Stimulated activated CD4-positive, alpha-beta T cell treated with anti-CD3 and anti-CD28 coated beads, Interleukin-1b, Interleukin-23, amount 100 ng/mL, for 24 hours (primary cell): ENCODE measurements at regions not wholly inside any gene's neighbourhood (a gene's known extent, or its start where the extent isn't known, plus 50 kb on each side); places are given as distances from the start of the nearest gene placed in this dataset.

Experiments used
- DNase-seq, 4 experiments: peaks; one replicate each; pipeline ENCODE4 v3.0.0-alpha.2; 2020; ENCODE audit warnings: low read depth in 4 of 4, low spot score in 1 of 4

- DNase-seq, result peak in 2 of 4 experiments; percentile 2 to 4
These were observed 168.3 kb downstream of the SPRY1 start for GRCh38 chr4:123564758-123565346.

DNA sequence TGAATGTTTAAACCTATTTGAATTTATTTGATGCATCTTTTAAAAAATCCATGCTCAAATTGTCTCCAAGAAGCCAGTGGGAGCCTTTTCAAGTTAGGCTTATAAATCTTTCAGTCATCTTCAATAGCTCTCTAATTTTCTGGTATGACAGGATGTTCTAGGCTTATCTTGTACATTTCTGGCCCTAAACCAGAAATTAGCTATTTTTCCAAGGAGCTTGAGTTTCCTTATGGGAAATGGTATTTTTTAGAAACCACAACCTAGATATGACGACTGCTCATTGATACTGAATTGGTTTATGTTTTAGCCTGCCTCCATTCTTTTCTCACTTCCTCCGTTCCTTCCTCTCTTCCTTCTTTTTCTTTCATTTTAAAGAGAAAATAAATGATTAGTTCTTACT, 172.3 kb downstream of the SPRY1 start:
- DNase-seq, result no peak

- no peak for DNase-seq
These were observed 172.9 kb downstream of the SPRY1 start for GRCh38 chr4:123569541-123569940.

GRCh38 chr4:123573866-123574508, 177.4 kb downstream of the SPRY1 start:
- DNase-seq, result no peak

DNA sequence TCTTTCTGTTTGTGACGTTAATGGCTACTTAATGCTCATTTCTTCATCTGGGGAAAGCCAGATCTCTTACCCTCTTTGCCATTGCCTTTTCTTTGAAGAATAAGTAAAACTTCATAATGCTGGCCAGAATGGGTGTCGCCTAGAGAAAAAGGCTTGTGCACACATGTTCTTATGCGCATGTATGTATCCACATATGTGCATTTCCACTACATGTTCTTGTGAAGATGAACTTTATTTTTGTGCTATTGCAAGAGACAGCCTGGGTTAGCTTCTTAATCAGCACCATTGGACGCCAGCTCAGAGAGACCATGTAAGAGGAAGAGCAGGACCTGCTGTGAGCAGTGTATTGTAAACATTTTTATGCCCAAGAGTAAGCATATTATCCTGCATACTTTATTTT, 178.7 kb downstream of the SPRY1 start:
- no peak for DNase-seq

- DNase-seq, result no peak
These were observed 180.8 kb downstream of the SPRY1 start for GRCh38 chr4:123577225-123577906.

- no peak for DNase-seq
These were observed 181.9 kb downstream of the SPRY1 start for GRCh38 chr4:123578276-123579029.

- no peak for DNase-seq
These were observed 183.4 kb downstream of the SPRY1 start for GRCh38 chr4:123579961-123580360.

DNA sequence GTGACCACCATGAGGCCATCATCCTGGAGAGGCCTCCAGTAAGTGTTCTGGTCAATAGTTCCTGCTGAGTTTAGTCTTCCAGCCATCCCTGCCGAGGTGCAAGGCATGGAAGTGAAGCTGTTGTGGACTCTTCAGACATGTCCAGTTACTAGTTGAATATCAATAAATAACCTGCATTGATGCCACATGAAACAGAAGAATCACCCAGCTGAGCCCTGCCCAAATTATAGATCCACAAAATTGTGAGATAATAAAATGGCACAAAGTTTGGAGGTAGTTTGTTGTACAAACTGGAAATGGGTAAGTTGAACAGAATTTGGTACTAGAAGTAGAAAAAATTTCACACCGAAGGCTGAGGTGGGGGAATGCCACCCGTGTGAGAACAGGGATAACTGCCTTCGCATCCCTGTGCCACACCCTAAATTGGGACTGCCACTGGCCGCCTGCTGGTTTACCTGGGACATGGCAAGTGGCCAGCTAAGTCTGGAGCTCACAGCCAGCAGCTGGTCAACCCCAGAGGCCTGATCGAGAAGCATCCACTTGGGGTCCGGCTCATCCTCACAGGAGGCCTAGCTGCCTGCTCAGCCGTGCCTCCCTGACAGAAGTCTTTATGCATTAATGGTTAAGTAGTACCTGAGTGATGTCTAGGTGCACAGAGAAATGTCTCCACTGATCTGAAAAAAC, 184.5 kb downstream of the SPRY1 start:
- DNase-seq, result no peak

- no peak for DNase-seq
These were observed 185.2 kb downstream of the SPRY1 start for GRCh38 chr4:123581802-123582201.

DNA sequence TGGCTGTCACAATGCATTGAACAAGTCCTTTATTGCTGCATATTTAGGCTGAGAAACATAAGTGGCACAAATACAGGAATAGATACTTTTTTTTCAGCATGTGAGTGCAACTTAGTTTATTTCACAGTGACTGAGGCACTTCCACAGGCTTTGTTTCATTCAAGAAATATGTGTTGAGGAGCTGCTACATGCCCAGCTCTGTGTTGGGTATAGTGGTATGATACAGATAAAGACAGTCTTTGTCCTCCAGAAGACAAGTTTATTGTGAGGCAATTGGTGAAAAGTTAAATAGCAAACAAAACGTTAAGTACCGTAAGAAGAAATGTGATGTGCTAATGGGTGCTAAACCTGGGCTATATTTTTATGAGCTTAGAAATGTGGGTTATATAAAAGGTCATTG, 186.4 kb downstream of the SPRY1 start:
- DNase-seq, result no peak

DNA sequence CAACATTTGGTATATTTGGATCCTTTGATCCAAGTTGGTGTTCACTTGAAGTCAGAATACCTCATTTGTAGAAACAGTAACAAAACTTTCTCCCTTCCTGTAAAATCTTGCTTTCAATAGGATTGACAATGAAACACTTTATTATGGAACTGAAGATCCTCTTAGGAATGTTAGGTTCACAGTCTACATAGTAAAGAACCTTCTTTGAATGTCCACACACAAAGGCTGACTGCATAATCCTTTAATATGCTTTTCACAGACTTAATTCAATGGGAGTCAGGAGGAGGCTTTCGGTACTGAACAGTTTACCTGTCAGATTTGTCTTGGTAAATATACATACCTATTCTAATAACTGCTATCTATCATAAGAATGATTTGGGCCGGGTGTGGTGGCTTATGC, 188.5 kb downstream of the SPRY1 start:
- DNase-seq, result no peak

- DNase-seq, result no peak
These were observed 191.4 kb downstream of the SPRY1 start for GRCh38 chr4:123587983-123588494.

DNA sequence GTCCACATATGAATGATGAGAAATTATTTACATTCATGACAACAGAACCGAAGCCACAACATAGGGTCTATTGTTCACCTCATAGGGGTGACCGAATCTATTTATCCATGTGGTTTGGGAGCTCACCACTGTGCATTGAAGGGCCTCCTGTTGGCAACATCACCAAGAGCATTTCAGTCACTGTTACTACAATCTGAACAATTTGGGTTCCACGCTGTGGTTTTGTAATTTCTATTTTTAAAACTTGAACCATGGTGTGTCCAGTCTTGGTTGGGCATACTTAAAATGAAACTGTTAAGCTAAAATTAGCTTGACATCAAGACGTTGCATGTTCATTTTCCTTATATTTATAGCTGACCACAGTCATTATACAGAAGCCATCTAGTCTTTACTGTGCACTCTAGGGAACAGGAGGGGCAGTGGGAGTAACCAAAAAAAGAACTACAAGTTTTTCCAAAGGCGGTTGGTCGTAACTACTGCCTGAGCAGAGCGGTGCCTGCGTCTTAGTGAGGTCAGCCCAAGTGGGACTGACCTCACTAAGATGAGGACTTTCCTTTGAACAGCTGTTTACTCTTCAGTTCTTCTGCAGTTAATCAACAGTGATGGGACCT, 192.1 kb downstream of the SPRY1 start:
- DNase-seq, result no peak

DNA sequence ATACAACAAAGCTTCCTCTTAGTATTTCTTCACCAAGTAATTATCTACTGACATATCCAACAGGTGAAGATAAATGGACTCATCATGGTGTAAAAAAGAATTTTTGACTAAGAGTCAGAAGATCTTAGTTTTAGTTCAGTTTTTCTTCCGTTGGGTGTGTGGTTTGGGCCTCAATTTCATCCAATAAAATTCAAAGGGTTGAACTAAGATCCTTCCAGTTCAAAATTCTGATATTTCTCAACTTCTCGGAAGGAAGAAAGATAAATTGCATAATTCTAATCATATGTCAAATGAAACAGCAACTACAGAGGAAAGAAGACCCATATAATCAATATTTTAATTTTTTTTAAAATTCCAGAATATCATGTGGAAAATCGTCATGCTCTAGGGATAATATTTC, 192.7 kb downstream of the SPRY1 start:
- DNase-seq, result no peak

DNA sequence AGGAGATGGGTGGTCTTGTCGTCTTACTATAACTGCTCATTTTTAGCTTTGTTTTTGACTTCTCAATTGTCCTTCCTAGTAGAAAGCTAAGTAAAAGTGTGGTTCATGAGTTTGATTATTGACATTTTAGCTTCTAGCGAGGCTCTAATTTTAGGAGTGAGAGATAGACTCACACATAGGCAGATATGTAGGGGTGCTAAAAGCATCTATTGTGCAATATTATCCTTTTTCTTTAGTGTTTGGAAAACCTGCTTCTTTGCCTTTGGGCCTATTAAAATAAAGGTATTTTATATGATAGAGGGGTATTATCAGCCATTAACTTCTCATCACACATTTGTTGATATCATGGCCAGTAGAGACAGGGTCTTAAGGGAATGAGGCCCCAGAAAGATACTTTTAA, 195.3 kb downstream of the SPRY1 start:
- DNase-seq, result no peak

DNA sequence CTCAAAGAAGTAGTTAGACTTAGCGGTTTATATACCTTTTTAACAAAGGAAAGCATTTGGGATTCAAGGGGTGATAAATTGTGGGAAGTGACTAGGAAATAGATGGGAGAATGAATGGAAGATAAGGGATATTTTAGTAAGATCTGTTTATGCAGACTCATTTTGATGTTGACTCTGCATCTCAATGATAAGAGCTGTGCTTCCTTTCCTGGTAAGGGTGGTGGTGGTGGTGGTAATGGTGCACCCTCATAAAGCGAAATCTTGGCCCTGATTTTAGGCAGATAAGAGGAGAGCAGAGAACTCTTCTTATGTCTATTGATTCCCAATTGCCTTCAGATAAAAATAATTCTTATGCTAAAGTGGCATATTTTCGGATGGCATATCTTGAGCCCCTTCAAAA, 197.1 kb downstream of the SPRY1 start:
- no peak for DNase-seq

DNA sequence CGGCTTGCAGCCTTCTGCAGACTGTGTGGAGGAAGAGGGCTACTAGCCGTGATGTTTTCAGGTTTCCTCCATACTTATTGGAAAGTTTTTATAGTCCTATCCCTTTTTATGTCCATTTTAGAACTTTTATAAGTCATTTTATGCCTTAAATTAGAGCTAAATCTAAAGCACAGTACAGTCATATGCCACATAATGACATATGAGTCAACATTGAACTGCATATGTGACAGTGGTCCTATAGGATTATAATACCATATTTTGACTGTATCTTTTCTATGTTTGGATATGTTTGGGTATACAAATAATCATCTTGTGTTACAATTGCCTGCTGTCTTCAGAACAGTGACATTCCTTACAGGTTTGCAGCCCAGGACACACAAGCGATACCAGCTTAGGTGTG, 200.2 kb downstream of the SPRY1 start:
- DNase-seq, result no peak

DNA sequence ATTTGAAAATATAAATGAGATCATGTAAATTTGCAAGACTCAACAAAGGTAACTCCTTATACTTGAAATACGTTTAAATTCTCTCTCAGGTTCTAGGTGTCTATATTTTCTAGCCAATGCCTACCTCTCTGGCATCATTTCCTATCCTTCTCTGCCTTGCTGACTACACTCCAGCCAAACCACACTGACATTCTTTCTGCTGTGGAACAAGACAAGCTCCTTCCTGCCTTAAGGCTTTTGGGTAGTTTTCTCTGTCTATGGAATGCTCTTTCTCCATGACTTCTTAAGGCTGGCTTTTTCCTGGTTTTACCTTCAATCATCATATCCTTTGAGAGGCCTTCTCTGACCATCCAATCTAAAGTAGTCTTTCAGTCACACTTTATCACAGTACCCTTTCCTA, 201.0 kb downstream of the SPRY1 start:
- no peak for DNase-seq

DNA sequence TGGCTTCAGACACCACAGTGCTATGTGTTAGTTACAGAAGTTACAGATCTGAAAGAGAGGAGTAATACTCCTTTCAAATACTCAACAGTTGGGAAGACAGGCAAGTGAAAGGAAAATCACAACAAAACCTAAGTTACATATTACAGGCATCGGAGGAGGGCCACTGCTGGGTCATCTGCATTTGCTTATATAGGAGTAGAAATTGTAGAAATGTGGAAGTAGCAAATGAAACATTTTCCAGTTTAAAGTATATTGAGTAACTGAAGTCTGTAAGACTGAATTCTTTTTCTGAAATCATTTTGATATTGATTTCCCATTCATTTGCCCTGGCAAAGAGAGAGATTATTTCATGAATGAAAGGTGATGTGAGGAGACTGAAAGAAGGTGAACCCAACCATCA, 201.7 kb downstream of the SPRY1 start:
- no peak for DNase-seq
